ENCODE measurements at regions not wholly inside any gene's neighbourhood (a gene's known extent, or its start where the extent isn't known, plus 50 kb on each side); places are given as distances from the start of the nearest gene placed in this dataset.

- Histone ChIP-seq H2BK12ac (ENCODE audit: low read depth, low read length) (no peak overlapping the region), H3K4me1 (replicated peaks in 1 of 4; ENCODE audit: control insufficient read depth in 3 of 4, insufficient read depth in 4 of 4, low read length in 3 of 4) (no peaks in the 10 kb centered on the region), H2AFZ (ENCODE audit: low read length) (no peak overlapping the region), H3K23ac (ENCODE audit: insufficient read length) (no peak overlapping the region), H3K9me3 (ENCODE audit: insufficient read depth in 2 of 2, low read depth in 1 of 2, low read length in 1 of 2) (peaks cover 4 to 6% of the 10 kb centered on the region in 2 experiments; a peak in 3 of 4 replicates), H2AK5ac (ENCODE audit: low read depth, low read length) (no peak overlapping the region), H4K91ac (replicated peaks; ENCODE audit: insufficient read length, low read length) (no peak overlapping the region), H3K4me3 (ENCODE audit: extremely low read depth in 1 of 4, insufficient read depth in 2 of 4, low read depth in 3 of 4, low read length in 4 of 4) (no peak overlapping the region), H2BK120ac (replicated peaks; ENCODE audit: low read depth, low read length) (no peak overlapping the region), H3K79me2 (ENCODE audit: control insufficient read depth in 1 of 2, insufficient read depth in 2 of 2, low read length in 2 of 2) (no peaks in the 10 kb centered on the region), H3K4me2 (ENCODE audit: insufficient read depth in 1 of 2, low read depth in 2 of 2, low read length in 2 of 2) (no peak overlapping the region), H3K4ac (replicated peaks; ENCODE audit: insufficient read length, low read depth, low read length) (no peak overlapping the region), H3K27me3 (replicated peaks in 1 of 4; ENCODE audit: control insufficient read depth in 3 of 4, extremely low read depth in 1 of 4, insufficient read depth in 3 of 4, low read length in 3 of 4) (no peaks in the 10 kb centered on the region), H2BK5ac (ENCODE audit: low read depth, low read length) (no peak overlapping the region), H3K56ac (replicated peaks; ENCODE audit: insufficient read length, low read depth, low read length) (no peak overlapping the region), H4K5ac (ENCODE audit: insufficient read length, low read depth, low read length) (no peak overlapping the region), H3K36me3 (ENCODE audit: control insufficient read depth in 2 of 4, insufficient read depth in 4 of 4, low read length in 3 of 4) (no peaks in the 10 kb centered on the region), H3K23me2 (ENCODE audit: low read depth, low read length) (no peaks in the 10 kb centered on the region), H3K14ac (ENCODE audit: insufficient read length) (no peak overlapping the region), H3K79me1 (ENCODE audit: low read depth, low read length) (no peaks in the 10 kb centered on the region), H3K27ac (ENCODE audit: low read depth, low read length) (no peak overlapping the region), H3K9ac (replicated peaks in 1 of 4; ENCODE audit: extremely low read depth in 1 of 4, low read depth in 3 of 4, low read length in 3 of 4) (no peak overlapping the region), H4K20me1 (replicated peaks in 1 of 2; ENCODE audit: control insufficient read depth in 1 of 2, insufficient read depth in 2 of 2, low read length in 2 of 2) (no peaks in the 10 kb centered on the region), H2BK20ac (ENCODE audit: low read length) (no peak overlapping the region), H3K18ac (ENCODE audit: extremely low read depth, low read length) (no peak overlapping the region), H4K8ac (ENCODE audit: extremely low read depth, insufficient read depth, low read length) (no peak overlapping the region), H2BK15ac (ENCODE audit: low read length) (no peak overlapping the region)
- DNase-seq (ENCODE audit: low read depth in 1 of 2, low spot score in 2 of 2), result no peak
- ChIA-PET POLR2A (ENCODE audit: partially characterized antibody) (no interaction called here), CTCF (ENCODE audit: partially characterized antibody) (no interaction called here)
- FAIRE-seq, result no peak
- no peak for TF ChIP-seq YY1 (IDR thresholded peaks at IDR 0.05; ENCODE audit: low read depth, low read length)
- no peak for TF ChIP-seq JUN (IDR thresholded peaks at IDR 0.05; ENCODE audit: low read depth, low read length)
- TF ChIP-seq GTF2F1 (IDR thresholded peaks at IDR 0.05; ENCODE audit: borderline replicate concordance, low read depth, low read length), result no peak
- no peak for TF ChIP-seq BCL11A (IDR thresholded peaks at IDR 0.05; ENCODE audit: low read depth in 2 of 2, low read length in 2 of 2)
- TF ChIP-seq HDAC2 (IDR thresholded peaks at IDR 0.05; ENCODE audit: borderline replicate concordance in 1 of 2, low read depth in 2 of 2, low read length in 2 of 2), result no peak
- no peak for TF ChIP-seq NRF1 (IDR thresholded peaks at IDR 0.05; ENCODE audit: low read depth, low read length)
- no peak for TF ChIP-seq PHF8 (conservative IDR thresholded peaks at IDR 0.05; ENCODE audit: low read depth, low read length)
- no peak for TF ChIP-seq CTBP2 (IDR thresholded peaks at IDR 0.05; ENCODE audit: borderline replicate concordance, insufficient read depth, insufficient read length, low read length)
- 93% methylated on average over 4 of the region's 4 CpGs; no CpG with 5 or more reads in 1 of the 2 experiments for WGBS, 2 experiments (ENCODE audit: extremely low coverage in 1 of 2, insufficient coverage in 1 of 2, insufficient read length in 1 of 2, insufficient replicate concordance in 2 of 2, low coverage in 1 of 2, low lambda C conversion rate in 2 of 2, missing lambda C conversion rate in 1 of 2)
Observed at GRCh38 chr3:41037651-41038334, 161.5 kb upstream of the CTNNB1 start.
